Stomach (tissue), 8 donors: ENCODE measurements at regions not wholly inside any gene's neighbourhood (a gene's known extent, or its start where the extent isn't known, plus 50 kb on each side); places are given as distances from the start of the nearest gene placed in this dataset.

Source experiments
- DNase-seq, 2 donors: peaks; one replicate each; pipeline versions ENCODE4 v3.0.0 to v3.0.0-alpha.2; 2013 to 2019
- H3K27ac ChIP-seq, 5 donors: fragments of 200-600 bp in 4 of 5; sonication (generic) in 4 of 5; one replicate each; pipeline ENCODE4 v1.5.1; 2013 to 2019; ENCODE audit warnings: mild to moderate bottlenecking in 1 of 5, moderate library complexity in 1 of 5
- H3K27me3 ChIP-seq, 3 donors: fragments of 200-600 bp; sonication (generic); one replicate each; pipeline ENCODE4 v1.5.1; 2017 to 2019; ENCODE audit warnings: mixed run types in 1 of 3
- H3K36me3 ChIP-seq, 4 donors: fragments of 200-600 bp; sonication (generic); 1 replicate in 3 of 4; 2 replicates in 1 of 4; pipeline ENCODE4 v1.5.1; 2016 to 2019
- H3K4me1 ChIP-seq, 4 donors: fragments of 200-600 bp; sonication (generic); one replicate each; pipeline ENCODE4 v1.5.1; 2016 to 2019
- H3K4me3 ChIP-seq, 4 donors: fragments of 200-600 bp; sonication (generic) in 3 of 4; one replicate each; pipeline ENCODE4 v1.5.1; 2016 to 2019; ENCODE audit warnings: mild to moderate bottlenecking in 1 of 4
- H3K9me3 ChIP-seq, 4 donors: fragments of 200-600 bp; sonication (generic); one replicate each; pipeline ENCODE4 v1.5.1; 2016 to 2019
- CTCF ChIP-seq, 7 experiments: fragments of 450-650 bp in 4 of 7; fragments of 200-600 bp in 3 of 7; sonication (generic) in 3 of 7; IDR thresholded peaks; one replicate each; pipeline ENCODE4 v1.5.1; 2016 to 2019; ENCODE audit warnings: antibody characterized with exemption in 7 of 7, control low read depth in 2 of 7, mild to moderate bottlenecking in 1 of 7
- EP300 ChIP-seq: sonication (generic); formaldehyde crosslinking; IDR thresholded peaks from one replicate; pipeline ENCODE4 v1.6.1; 2017; ENCODE audit warnings: antibody characterized with exemption
- POLR2A ChIP-seq, 4 donors: fragments of 450-650 bp; IDR thresholded peaks; one replicate each; pipeline ENCODE4 v1.6.1; 2016; ENCODE audit warnings: antibody characterized with exemption in 4 of 4, control low read depth in 2 of 4, mild to moderate bottlenecking in 1 of 4, moderate library complexity in 1 of 4
- POLR2AphosphoS5 ChIP-seq, 3 donors: sonication (generic); formaldehyde crosslinking; IDR thresholded peaks; one replicate each; pipeline ENCODE4 v1.6.1; 2016; ENCODE audit warnings: antibody characterized with exemption in 3 of 3
- WGBS, 5 donors: extraction: QIAGEN DNeasy Blood & Tissue Kit in 3 of 5; methylation state at CpG; one replicate each; pipeline versions ENCODE4 v1.1.5 to v1.1.7; 2013 to 2018; 5-methylcytosine and 5-hydroxymethylcytosine counted together
- intact Hi-C: fragments of 100-400 bp; cut with DNase I; formaldehyde crosslinking; loops from one replicate; pipeline ENCODE4 v1.15.1; 2023; ENCODE audit warnings: low total_unique reads
- donor health status: healthy with polysubstance abuse.
- donor health status: Bipolar disorder and iron deficiency.
- donor health status: healthy.

- Histone ChIP-seq H3K4me1 (no peaks in the 10 kb centered on the region), H3K4me3 (no peak overlapping the region), H3K36me3 (no peaks in the 10 kb centered on the region), H3K27me3 (no peaks in the 10 kb centered on the region), H3K27ac (no peak overlapping the region), H3K9me3 (no peaks in the 10 kb centered on the region)
- TF ChIP-seq EP300 (no peak), CTCF (IDR thresholded peaks at IDR 0.05) (no peak), POLR2A (IDR thresholded peaks at IDR 0.05) (no peak), POLR2AphosphoS5 (IDR thresholded peaks at IDR 0.05) (no peak)
- 48 to 72% (median 71%) methylated on average over 2 of the region's 2 CpGs for WGBS, 5 donors
- no peak for DNase-seq
- intact Hi-C loops, result no loop called here
Measured at GRCh38 chr10:64486149-64486548, 964.9 kb downstream of the REEP3 start.

GRCh38 chr10:64486901-64487300, 965.7 kb downstream of the REEP3 start:
- no peaks in the 10 kb centered on the region for H3K9me3 ChIP-seq
- H3K36me3 ChIP-seq, result no peaks in the 10 kb centered on the region
- H3K27ac ChIP-seq, result no peak overlapping the region
- no peak for DNase-seq
- H3K4me3 ChIP-seq, result no peak overlapping the region
- no peaks in the 10 kb centered on the region for H3K4me1 ChIP-seq
- no peaks in the 10 kb centered on the region for H3K27me3 ChIP-seq
- intact Hi-C loops, result no loop called here
- no peak for TF ChIP-seq CTCF (IDR thresholded peaks at IDR 0.05)
- TF ChIP-seq POLR2AphosphoS5 (IDR thresholded peaks at IDR 0.05), result no peak
- no peak for TF ChIP-seq POLR2A (IDR thresholded peaks at IDR 0.05)
- TF ChIP-seq EP300, result no peak

GRCh38 chr10:64494901-64495300, 973.7 kb downstream of the REEP3 start:
- peaks cover 0 to 5% (median 4%) of the 10 kb centered on the region in 4 donors for H3K9me3 ChIP-seq
- H3K4me1 ChIP-seq, result no peaks in the 10 kb centered on the region
- no peak for TF ChIP-seq CTCF (IDR thresholded peaks at IDR 0.05)
- TF ChIP-seq POLR2AphosphoS5 (IDR thresholded peaks at IDR 0.05), result no peak
- no peak for TF ChIP-seq EP300
- TF ChIP-seq POLR2A (IDR thresholded peaks at IDR 0.05), result no peak
- no peak for DNase-seq
- H3K4me3 ChIP-seq, result no peak overlapping the region
- intact Hi-C loops, result no loop called here
- no peaks in the 10 kb centered on the region for H3K36me3 ChIP-seq
- no peak overlapping the region for H3K27ac ChIP-seq
- H3K27me3 ChIP-seq, result no peaks in the 10 kb centered on the region

GRCh38 chr10:64497306-64497705, 976.1 kb downstream of the REEP3 start:
- no peak for TF ChIP-seq POLR2AphosphoS5 (IDR thresholded peaks at IDR 0.05)
- TF ChIP-seq POLR2A (IDR thresholded peaks at IDR 0.05), result no peak
- TF ChIP-seq EP300, result no peak
- no peak for TF ChIP-seq CTCF (IDR thresholded peaks at IDR 0.05)
- Histone ChIP-seq H3K36me3 (no peaks in the 10 kb centered on the region), H3K27ac (no peak overlapping the region), H3K4me3 (no peak overlapping the region), H3K4me1 (no peaks in the 10 kb centered on the region), H3K27me3 (no peaks in the 10 kb centered on the region), H3K9me3 (peaks cover 0 to 5% (median 4%) of the 10 kb centered on the region in 4 donors)
- no peak for DNase-seq
- intact Hi-C loops, result no loop called here
- 87 to 91% (median 88%) methylated on average over 8 of the region's 8 CpGs for WGBS, 5 donors

GRCh38 chr10:64501807-64502206, 980.6 kb downstream of the REEP3 start:
- DNase-seq, result no peak
- TF ChIP-seq EP300 (no peak), CTCF (IDR thresholded peaks at IDR 0.05) (no peak)

More at GRCh38 chr10:64501807-64502206, 980.6 kb downstream of the REEP3 start:
- no peaks in the 10 kb centered on the region for H3K27me3 ChIP-seq
- no peak overlapping the region for H3K4me3 ChIP-seq
- intact Hi-C loops, result no loop called here
- no peaks in the 10 kb centered on the region for H3K4me1 ChIP-seq
- H3K9me3 ChIP-seq, result no peaks in the 10 kb centered on the region
- H3K36me3 ChIP-seq, result no peaks in the 10 kb centered on the region
- no peak overlapping the region for H3K27ac ChIP-seq
